ENCODE measurements at regions not wholly inside any gene's neighbourhood (a gene's known extent, or its start where the extent isn't known, plus 50 kb on each side); places are given as distances from the start of the nearest gene placed in this dataset.

- Mint-ChIP-seq H3K4me1 (no peaks in the 10 kb centered on the region), H3K27ac (no peak overlapping the region), H3K36me3 (no peaks in the 10 kb centered on the region), H3K9me3 (peaks cover 0 to 3% (median 0%) of the 10 kb centered on the region in 11 donors), H3K27me3 (peaks cover 0 to 10% (median 0%) of the 10 kb centered on the region in 5 donors), H3K4me3 (no peak overlapping the region)
- ATAC-seq (no peak), DNase-seq (no peak)
- H3K36me3 ChIP-seq (ENCODE audit: control insufficient read depth in 2 of 3, insufficient read depth in 3 of 3, low read length in 3 of 3) = no peaks in the 10 kb centered on the region
- no peaks in the 10 kb centered on the region for H3K9me3 ChIP-seq (ENCODE audit: control insufficient read depth in 2 of 3, low read length in 3 of 3)
- intact Hi-C loops (cut with micrococcal nuclease) = no loop called here
- no peak overlapping the region for H3K27ac ChIP-seq (ENCODE audit: low read depth, low read length)
- POLR2A ChIA-PET = no interaction called here
- no peak overlapping the region for H3K4me3 ChIP-seq (ENCODE audit: low read length)
- H3K4me1 ChIP-seq (ENCODE audit: control insufficient read depth in 2 of 2, insufficient read depth in 2 of 2, low read length in 2 of 2) = no peaks in the 10 kb centered on the region
- CTCF ChIA-PET = no interaction called here
- H3K27me3 ChIP-seq (ENCODE audit: control insufficient read depth in 2 of 2, insufficient read depth in 2 of 2, low read length in 2 of 2) = no peaks in the 10 kb centered on the region
These were observed 365.8 kb upstream of the OPRM1 start for GRCh38 chr6:153673225-153673624.

- ChIA-PET CTCF (no interaction called here), POLR2A (no interaction called here)
- Histone ChIP-seq H3K27me3 (ENCODE audit: control insufficient read depth in 2 of 2, insufficient read depth in 2 of 2, low read length in 2 of 2) (no peaks in the 10 kb centered on the region), H3K27ac (ENCODE audit: low read depth, low read length) (no peak overlapping the region), H3K9me3 (ENCODE audit: control insufficient read depth in 2 of 3, low read length in 3 of 3) (no peaks in the 10 kb centered on the region), H3K4me1 (ENCODE audit: control insufficient read depth in 2 of 2, insufficient read depth in 2 of 2, low read length in 2 of 2) (no peaks in the 10 kb centered on the region), H3K4me3 (ENCODE audit: low read length) (no peak overlapping the region), H3K36me3 (ENCODE audit: control insufficient read depth in 2 of 3, insufficient read depth in 3 of 3, low read length in 3 of 3) (no peaks in the 10 kb centered on the region)
- no peak overlapping the region for H3K27ac Mint-ChIP-seq
- intact Hi-C loops (cut with micrococcal nuclease) = no loop called here
- H3K4me3 Mint-ChIP-seq = no peak overlapping the region
- DNase-seq (no peak), ATAC-seq (no peak)
- H3K27me3 Mint-ChIP-seq = peaks cover 0 to 10% (median 0%) of the 10 kb centered on the region in 5 donors
- H3K9me3 Mint-ChIP-seq = peaks cover 0 to 3% (median 0%) of the 10 kb centered on the region in 11 donors
- H3K36me3 Mint-ChIP-seq = no peaks in the 10 kb centered on the region
- no peaks in the 10 kb centered on the region for H3K4me1 Mint-ChIP-seq
These were observed 368.5 kb upstream of the OPRM1 start for GRCh38 chr6:153670403-153671026.

- no peaks in the 10 kb centered on the region for H3K36me3 ChIP-seq (ENCODE audit: control insufficient read depth in 2 of 3, insufficient read depth in 3 of 3, low read length in 3 of 3)
- DNase-seq = no peak
- no peaks in the 10 kb centered on the region for H3K27me3 ChIP-seq (ENCODE audit: control insufficient read depth in 2 of 2, insufficient read depth in 2 of 2, low read length in 2 of 2)
- ATAC-seq = no peak
- no peak overlapping the region for H3K4me3 ChIP-seq (ENCODE audit: low read length)
- Mint-ChIP-seq H3K27ac (no peak overlapping the region), H3K4me1 (no peaks in the 10 kb centered on the region), H3K27me3 (peaks cover 0 to 10% (median 0%) of the 10 kb centered on the region in 5 donors), H3K9me3 (peaks cover 0 to 4% (median 0%) of the 10 kb centered on the region in 11 donors), H3K36me3 (no peaks in the 10 kb centered on the region), H3K4me3 (no peak overlapping the region)
- ChIA-PET POLR2A (no interaction called here), CTCF (no interaction called here)
- H3K27ac ChIP-seq (ENCODE audit: low read depth, low read length) = no peak overlapping the region
- intact Hi-C loops (cut with micrococcal nuclease) = no loop called here
- no peaks in the 10 kb centered on the region for H3K4me1 ChIP-seq (ENCODE audit: control insufficient read depth in 2 of 2, insufficient read depth in 2 of 2, low read length in 2 of 2)
- H3K9me3 ChIP-seq (ENCODE audit: control insufficient read depth in 2 of 3, low read length in 3 of 3) = no peaks in the 10 kb centered on the region
These were observed 370.3 kb upstream of the OPRM1 start for GRCh38 chr6:153668758-153669157.

- POLR2A ChIA-PET = no interaction called here
- H3K9me3 Mint-ChIP-seq = peaks cover 0 to 13% (median 6%) of the 10 kb centered on the region in 11 donors
- H3K36me3 ChIP-seq (ENCODE audit: control insufficient read depth in 2 of 3, insufficient read depth in 3 of 3, low read length in 3 of 3) = no peaks in the 10 kb centered on the region
These were observed 376.1 kb upstream of the OPRM1 start for GRCh38 chr6:153662982-153663381.

GRCh38 chr6:153645326-153645725 is 393.7 kb upstream of the OPRM1 start:
- no peaks in the 10 kb centered on the region for H3K27me3 Mint-ChIP-seq
- Histone ChIP-seq H3K36me3 (ENCODE audit: control insufficient read depth in 2 of 3, insufficient read depth in 3 of 3, low read length in 3 of 3) (no peaks in the 10 kb centered on the region), H3K4me1 (ENCODE audit: control insufficient read depth in 2 of 2, insufficient read depth in 2 of 2, low read length in 2 of 2) (no peaks in the 10 kb centered on the region), H3K9me3 (ENCODE audit: control insufficient read depth in 2 of 3, low read length in 3 of 3) (no peaks in the 10 kb centered on the region), H3K27me3 (ENCODE audit: control insufficient read depth in 2 of 2, insufficient read depth in 2 of 2, low read length in 2 of 2) (no peaks in the 10 kb centered on the region), H3K27ac (ENCODE audit: low read depth, low read length) (no peak overlapping the region), H3K4me3 (ENCODE audit: low read length) (no peak overlapping the region)
- intact Hi-C loops (cut with micrococcal nuclease) = no loop called here
- no peak overlapping the region for H3K4me3 Mint-ChIP-seq
- no peaks in the 10 kb centered on the region for H3K4me1 Mint-ChIP-seq
- DNase-seq (no peak), ATAC-seq (no peak)
- no peaks in the 10 kb centered on the region for H3K36me3 Mint-ChIP-seq
- ChIA-PET POLR2A (no interaction called here), CTCF (no interaction called here)
- no peak overlapping the region for H3K27ac Mint-ChIP-seq
- H3K9me3 Mint-ChIP-seq = no peaks in the 10 kb centered on the region

More at GRCh38 chr6:153662982-153663381, 376.1 kb upstream of the OPRM1 start:
- DNase-seq (no peak), ATAC-seq (no peak)
- no peaks in the 10 kb centered on the region for H3K27me3 ChIP-seq (ENCODE audit: control insufficient read depth in 2 of 2, insufficient read depth in 2 of 2, low read length in 2 of 2)
- no peaks in the 10 kb centered on the region for H3K4me1 ChIP-seq (ENCODE audit: control insufficient read depth in 2 of 2, insufficient read depth in 2 of 2, low read length in 2 of 2)
- CTCF ChIA-PET = no interaction called here
- H3K4me3 ChIP-seq (ENCODE audit: low read length) = no peak overlapping the region
- peaks cover 0 to 7% (median 0%) of the 10 kb centered on the region in 5 donors for H3K27me3 Mint-ChIP-seq
- no peak overlapping the region for H3K27ac Mint-ChIP-seq
- intact Hi-C loops (cut with micrococcal nuclease) = no loop called here
- H3K9me3 ChIP-seq (ENCODE audit: control insufficient read depth in 2 of 3, low read length in 3 of 3) = no peaks in the 10 kb centered on the region
- H3K27ac ChIP-seq (ENCODE audit: low read depth, low read length) = no peak overlapping the region
- H3K4me3 Mint-ChIP-seq = no peak overlapping the region
- H3K36me3 Mint-ChIP-seq = no peaks in the 10 kb centered on the region
- H3K4me1 Mint-ChIP-seq = no peaks in the 10 kb centered on the region

- intact Hi-C loops (cut with micrococcal nuclease) = no loop called here
- H3K4me1 ChIP-seq (ENCODE audit: control insufficient read depth in 2 of 2, insufficient read depth in 2 of 2, low read length in 2 of 2) = no peaks in the 10 kb centered on the region
- no peaks in the 10 kb centered on the region for H3K27me3 ChIP-seq (ENCODE audit: control insufficient read depth in 2 of 2, insufficient read depth in 2 of 2, low read length in 2 of 2)
- no peaks in the 10 kb centered on the region for H3K36me3 ChIP-seq (ENCODE audit: control insufficient read depth in 2 of 3, insufficient read depth in 3 of 3, low read length in 3 of 3)
- H3K4me3 ChIP-seq (ENCODE audit: low read length) = no peak overlapping the region
- ChIA-PET POLR2A (no interaction called here), CTCF (no interaction called here)
- Mint-ChIP-seq H3K4me1 (no peaks in the 10 kb centered on the region), H3K9me3 (peaks cover 0 to 2% (median 0%) of the 10 kb centered on the region in 11 donors), H3K4me3 (no peak overlapping the region), H3K27me3 (no peaks in the 10 kb centered on the region), H3K36me3 (no peaks in the 10 kb centered on the region), H3K27ac (no peak overlapping the region)
- no peaks in the 10 kb centered on the region for H3K9me3 ChIP-seq (ENCODE audit: control insufficient read depth in 2 of 3, low read length in 3 of 3)
- no peak for DNase-seq
- no peak for ATAC-seq
- no peak overlapping the region for H3K27ac ChIP-seq (ENCODE audit: low read depth, low read length)
These were observed 395.0 kb upstream of the OPRM1 start for GRCh38 chr6:153644000-153644399.

- Histone ChIP-seq H3K27ac (ENCODE audit: low read depth, low read length) (no peak overlapping the region), H3K9me3 (ENCODE audit: control insufficient read depth in 2 of 3, low read length in 3 of 3) (no peaks in the 10 kb centered on the region), H3K4me1 (ENCODE audit: control insufficient read depth in 2 of 2, insufficient read depth in 2 of 2, low read length in 2 of 2) (no peaks in the 10 kb centered on the region), H3K4me3 (ENCODE audit: low read length) (no peak overlapping the region), H3K36me3 (ENCODE audit: control insufficient read depth in 2 of 3, insufficient read depth in 3 of 3, low read length in 3 of 3) (no peaks in the 10 kb centered on the region), H3K27me3 (ENCODE audit: control insufficient read depth in 2 of 2, insufficient read depth in 2 of 2, low read length in 2 of 2) (no peaks in the 10 kb centered on the region)
- POLR2A ChIA-PET = no interaction called here
- intact Hi-C loops (cut with micrococcal nuclease) = no loop called here
- no peaks in the 10 kb centered on the region for H3K4me1 Mint-ChIP-seq
- no peak overlapping the region for H3K27ac Mint-ChIP-seq
- H3K4me3 Mint-ChIP-seq = no peak overlapping the region
- H3K27me3 Mint-ChIP-seq = no peaks in the 10 kb centered on the region
- CTCF ChIA-PET = no interaction called here
- peaks cover 0 to 17% (median 3%) of the 10 kb centered on the region in 11 donors for H3K9me3 Mint-ChIP-seq
- ATAC-seq = no peak
- DNase-seq = no peak
- H3K36me3 Mint-ChIP-seq = no peaks in the 10 kb centered on the region
These were observed 404.6 kb upstream of the OPRM1 start for GRCh38 chr6:153634416-153634815.

Measured in naive thymus-derived CD4-positive, alpha-beta T cell (primary cell).